OCI-LY1 (cell line): ENCODE measurements at regions not wholly inside any gene's neighbourhood (a gene's known extent, or its start where the extent isn't known, plus 50 kb on each side); places are given as distances from the start of the nearest gene placed in this dataset.

ENCODE experiments used
- H2AFZ ChIP-seq: fragments of 200-600 bp; sonication (generic), shearing (Covaris generic); 2 replicates; pipeline ENCODE4 v1.6.0; 2014; ENCODE audit warnings: antibody characterized with exemption, mild to moderate bottlenecking, low read length
- H3F3A ChIP-seq: fragments of 200-600 bp; sonication (generic), shearing (Covaris generic); 2 replicates; pipeline ENCODE4 v1.6.0; 2014; ENCODE audit warnings: mild to moderate bottlenecking, antibody characterized with exemption, low read length, moderate library complexity; ENCODE audit not compliant: insufficient read depth
- H3K27ac ChIP-seq: fragments of 200-600 bp; sonication (generic); 2 replicates; pipeline ENCODE4 v1.5.1; 2014; ENCODE audit warnings: low read length, mixed run types, mild to moderate bottlenecking, low read depth; ENCODE audit not compliant: poor library complexity, severe bottlenecking
- H3K27me3 ChIP-seq: fragments of 200-600 bp; sonication (generic); 2 replicates; pipeline ENCODE4 v1.6.0; 2014; ENCODE audit warnings: antibody characterized with exemption, mild to moderate bottlenecking, low read length, moderate library complexity; ENCODE audit not compliant: insufficient read depth
- H3K36me3 ChIP-seq: fragments of 200-600 bp; sonication (generic); 2 replicates; pipeline ENCODE4 v1.6.1; 2014; ENCODE audit warnings: mild to moderate bottlenecking, antibody characterized with exemption, low read length, moderate library complexity, mixed read lengths; ENCODE audit not compliant: insufficient read depth
- H3K4me1 ChIP-seq: fragments of 200-600 bp; sonication (generic); 2 replicates; pipeline ENCODE4 v1.5.1; 2014; ENCODE audit warnings: mild to moderate bottlenecking, low read length, moderate library complexity; ENCODE audit not compliant: insufficient read depth, severe bottlenecking
- H3K4me2 ChIP-seq: fragments of 200-600 bp; sonication (generic), shearing (Covaris generic); 2 replicates; pipeline ENCODE4 v1.6.1; 2014; ENCODE audit warnings: low read length
- H3K4me3 ChIP-seq: fragments of 200-600 bp; sonication (generic); 2 replicates; pipeline ENCODE4 v1.5.1; 2014; ENCODE audit warnings: low read length, low read depth, mild to moderate bottlenecking, mixed read lengths; ENCODE audit not compliant: poor library complexity, severe bottlenecking
- H3K79me2 ChIP-seq: fragments of 200-600 bp; shearing (Covaris generic); 2 replicates; pipeline ENCODE4 v1.6.1; 2016; ENCODE audit warnings: mixed run types, low read length, mixed read lengths; ENCODE audit not compliant: insufficient read depth
- H3K9ac ChIP-seq: fragments of 200-600 bp; sonication (generic), shearing (Covaris generic); 2 replicates; pipeline ENCODE4 v1.6.1; 2014; ENCODE audit warnings: mild to moderate bottlenecking, low read length, mixed read lengths
- H3K9me2 ChIP-seq: fragments of 200-600 bp; sonication (generic), shearing (Covaris generic); 2 replicates; pipeline ENCODE4 v1.6.1; 2014; ENCODE audit warnings: low read depth, mild to moderate bottlenecking, low read length, mixed read lengths
- H3K9me3 ChIP-seq: fragments of 200-600 bp; shearing (Covaris generic); 2 replicates; pipeline ENCODE4 v1.6.1; 2014; ENCODE audit warnings: low read length, mixed read lengths
- H4K20me1 ChIP-seq: fragments of 200-600 bp; sonication (generic), shearing (Covaris generic); 2 replicates; pipeline ENCODE4 v1.6.0; 2016; ENCODE audit warnings: mild to moderate bottlenecking, low read length; ENCODE audit not compliant: insufficient read depth
- EZH2 ChIP-seq: fragments of 200-600 bp; sonication (generic), shearing (Covaris generic); IDR thresholded peaks from 2 replicates; pipeline ENCODE4 v1.8.0; 2017; ENCODE audit warnings: borderline replicate concordance, mixed run types, mild to moderate bottlenecking, antibody characterized with exemption, low read length, moderate library complexity, mixed read lengths
- TF ChIP-seq, protein P1 (sequence below): fragments of 200-600 bp; sonication (generic), shearing (Covaris generic); IDR thresholded peaks from 2 replicates; pipeline ENCODE4 v1.5.1; 2017; ENCODE audit warnings: mild to moderate bottlenecking, antibody characterized with exemption, low read length, moderate library complexity, mixed read lengths

- Histone ChIP-seq H3K4me2 (no peak overlapping the region), H3F3A (no peaks in the 10 kb centered on the region), H3K9me2 (no peaks in the 10 kb centered on the region), H4K20me1 (no peaks in the 10 kb centered on the region), H3K9me3 (no peaks in the 10 kb centered on the region), H3K27ac (no peak overlapping the region), H3K79me2 (no peaks in the 10 kb centered on the region), H3K36me3 (no peaks in the 10 kb centered on the region), H3K4me3 (no peak overlapping the region), H3K4me1 (no peaks in the 10 kb centered on the region), H3K9ac (no peak overlapping the region), H2AFZ (no peak overlapping the region), H3K27me3 (no peaks in the 10 kb centered on the region)
- no peak for TF ChIP-seq EZH2
- TF ChIP-seq, protein P1, sequence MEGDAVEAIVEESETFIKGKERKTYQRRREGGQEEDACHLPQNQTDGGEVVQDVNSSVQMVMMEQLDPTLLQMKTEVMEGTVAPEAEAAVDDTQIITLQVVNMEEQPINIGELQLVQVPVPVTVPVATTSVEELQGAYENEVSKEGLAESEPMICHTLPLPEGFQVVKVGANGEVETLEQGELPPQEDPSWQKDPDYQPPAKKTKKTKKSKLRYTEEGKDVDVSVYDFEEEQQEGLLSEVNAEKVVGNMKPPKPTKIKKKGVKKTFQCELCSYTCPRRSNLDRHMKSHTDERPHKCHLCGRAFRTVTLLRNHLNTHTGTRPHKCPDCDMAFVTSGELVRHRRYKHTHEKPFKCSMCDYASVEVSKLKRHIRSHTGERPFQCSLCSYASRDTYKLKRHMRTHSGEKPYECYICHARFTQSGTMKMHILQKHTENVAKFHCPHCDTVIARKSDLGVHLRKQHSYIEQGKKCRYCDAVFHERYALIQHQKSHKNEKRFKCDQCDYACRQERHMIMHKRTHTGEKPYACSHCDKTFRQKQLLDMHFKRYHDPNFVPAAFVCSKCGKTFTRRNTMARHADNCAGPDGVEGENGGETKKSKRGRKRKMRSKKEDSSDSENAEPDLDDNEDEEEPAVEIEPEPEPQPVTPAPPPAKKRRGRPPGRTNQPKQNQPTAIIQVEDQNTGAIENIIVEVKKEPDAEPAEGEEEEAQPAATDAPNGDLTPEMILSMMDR, result no peak
These were observed 182.1 kb upstream of the HMGA2 start for GRCh38 chr12:65642061-65642661.

GRCh38 chr12:65643171-65643570, 181.1 kb upstream of the HMGA2 start:
- H3F3A ChIP-seq, result no peaks in the 10 kb centered on the region
- no peaks in the 10 kb centered on the region for H3K9me2 ChIP-seq
- H3K36me3 ChIP-seq, result no peaks in the 10 kb centered on the region
- no peak overlapping the region for H3K4me3 ChIP-seq
- H3K4me1 ChIP-seq, result no peaks in the 10 kb centered on the region
- TF ChIP-seq EZH2, result no peak
- TF ChIP-seq, protein P1, result no peak
- no peak overlapping the region for H3K4me2 ChIP-seq
- H3K79me2 ChIP-seq, result no peaks in the 10 kb centered on the region
- H3K9ac ChIP-seq, result no peak overlapping the region
- H4K20me1 ChIP-seq, result no peaks in the 10 kb centered on the region
- no peak overlapping the region for H2AFZ ChIP-seq
- no peaks in the 10 kb centered on the region for H3K9me3 ChIP-seq
- H3K27ac ChIP-seq, result no peak overlapping the region
- no peaks in the 10 kb centered on the region for H3K27me3 ChIP-seq

GRCh38 chr12:65643595-65644386, 180.5 kb upstream of the HMGA2 start:
- no peaks in the 10 kb centered on the region for H3K9me3 ChIP-seq
- no peaks in the 10 kb centered on the region for H3K9me2 ChIP-seq
- H3K4me2 ChIP-seq, result no peak overlapping the region
- TF ChIP-seq, protein P1, result no peak
- no peak for TF ChIP-seq EZH2
- H2AFZ ChIP-seq, result no peak overlapping the region
- no peak overlapping the region for H3K4me3 ChIP-seq
- H3K79me2 ChIP-seq, result no peaks in the 10 kb centered on the region
- H3K27me3 ChIP-seq, result no peaks in the 10 kb centered on the region
- H3K27ac ChIP-seq, result no peak overlapping the region
- no peaks in the 10 kb centered on the region for H4K20me1 ChIP-seq
- H3K36me3 ChIP-seq, result no peaks in the 10 kb centered on the region
- no peak overlapping the region for H3K9ac ChIP-seq
- no peaks in the 10 kb centered on the region for H3F3A ChIP-seq
- no peaks in the 10 kb centered on the region for H3K4me1 ChIP-seq
